ENCODE measurements at regions not wholly inside any gene's neighbourhood (a gene's known extent, or its start where the extent isn't known, plus 50 kb on each side); places are given as distances from the start of the nearest gene placed in this dataset.

GRCh38 chr6:1053586-1053985 lies 258.3 kb upstream of the FOXQ1 start:
- TF ChIP-seq EZH2 (IDR thresholded peaks at IDR 0.05; ENCODE audit: insufficient read depth, poor library complexity, severe bottlenecking) (no peak), EZH2phosphoT487 (IDR thresholded peaks at IDR 0.05; ENCODE audit: insufficient read depth, low read depth) (no peak)

Measured in GM23248 (cell line).